HEK293 (cell line): ENCODE measurements at regions not wholly inside any gene's neighbourhood (a gene's known extent, or its start where the extent isn't known, plus 50 kb on each side); places are given as distances from the start of the nearest gene placed in this dataset.

Experiments used
- CTCF ChIA-PET: fragments of 350-600 bp; formaldehyde crosslinking; extraction: SDS; loops from one replicate; lab custom pipeline; 2021; ENCODE audit warnings: antibody characterized with exemption; lab: Yijun Ruan, JAX
- POLR2A ChIA-PET: fragments of 300-600 bp; formaldehyde crosslinking; extraction: SDS; loops from one replicate; lab custom pipeline; 2020; ENCODE audit warnings: antibody characterized with exemption, inconsistent platforms; lab: Yijun Ruan, JAX
- H3K27ac ChIP-seq: fragments of 200-500 bp; sonication (Bioruptor generic); 2 replicates; pipeline ENCODE4 v1.5.1; 2014; ENCODE audit warnings: low read depth, low read length, control low read depth, inconsistent platforms; ENCODE audit errors: extremely low read depth
- H3K36me3 ChIP-seq, 2 experiments: fragments of 200-500 bp in 1 of 2; sonication (Bioruptor generic) in 1 of 2; 1 replicate in 1 of 2; 2 replicates in 1 of 2; pipeline ENCODE4 v1.5.1; 2014 to 2017; ENCODE audit warnings: inconsistent platforms in 2 of 2, low read length in 2 of 2; ENCODE audit not compliant: control insufficient read depth in 2 of 2, insufficient read depth in 1 of 2
- H3K4me1 ChIP-seq: fragments of 200-500 bp; sonication (Bioruptor generic); 2 replicates; pipeline ENCODE4 v1.5.1; 2014; ENCODE audit warnings: mild to moderate bottlenecking, low read length, inconsistent platforms; ENCODE audit not compliant: control insufficient read depth, insufficient read depth
- H3K4me3 ChIP-seq: 2 replicates; pipeline ENCODE4 v1.5.1; 2011; ENCODE audit warnings: low read depth, mild to moderate bottlenecking, control low read depth, low read length, moderate library complexity
- H3K9me3 ChIP-seq: fragments of 200-500 bp; sonication (Bioruptor generic); 2 replicates; pipeline ENCODE4 v1.5.1; 2014; ENCODE audit warnings: low read depth, low read length, inconsistent platforms; ENCODE audit not compliant: control insufficient read depth, insufficient read depth
- KLF1 ChIP-seq: fragments of 450-650 bp; formaldehyde crosslinking; IDR thresholded peaks from 2 replicates; pipeline ENCODE4 v1.5.1; 2016; ENCODE audit warnings: missing biosample characterization, missing genetic modification characterization
- SP2 ChIP-seq: fragments of 450-650 bp; formaldehyde crosslinking; IDR thresholded peaks from 2 replicates; pipeline ENCODE4 v1.5.1; 2016; ENCODE audit warnings: missing biosample characterization, missing genetic modification characterization
- ZBTB6 ChIP-seq: fragments of 450-650 bp; formaldehyde crosslinking; IDR thresholded peaks from 2 replicates; pipeline ENCODE4 v1.5.1; 2017; ENCODE audit warnings: missing biosample characterization, missing genetic modification characterization
- ZBTB8A ChIP-seq: fragments of 450-650 bp; formaldehyde crosslinking; IDR thresholded peaks from 2 replicates; pipeline ENCODE4 v1.5.1; 2016; ENCODE audit warnings: missing biosample characterization, missing genetic modification characterization
- ZFP37 ChIP-seq: fragments of 450-650 bp; formaldehyde crosslinking; IDR thresholded peaks from 2 replicates; pipeline ENCODE4 v1.5.1; 2016; ENCODE audit warnings: missing biosample characterization, missing genetic modification characterization
- ZFP41 ChIP-seq: fragments of 450-650 bp; formaldehyde crosslinking; IDR thresholded peaks from 2 replicates; pipeline ENCODE4 v1.5.1; 2016; ENCODE audit warnings: missing biosample characterization, missing genetic modification characterization, borderline replicate concordance
- ZNF157 ChIP-seq: fragments of 450-650 bp; formaldehyde crosslinking; IDR thresholded peaks from 2 replicates; pipeline ENCODE4 v1.5.1; 2016; ENCODE audit warnings: missing biosample characterization, missing genetic modification characterization
- ZNF16 ChIP-seq: fragments of 450-650 bp; formaldehyde crosslinking; IDR thresholded peaks from 2 replicates; pipeline ENCODE4 v1.5.1; 2016; ENCODE audit warnings: low read depth, missing biosample characterization, missing genetic modification characterization
- ZNF19 ChIP-seq: fragments of 450-650 bp; formaldehyde crosslinking; IDR thresholded peaks from 2 replicates; pipeline ENCODE4; 2016; ENCODE audit warnings: missing biosample characterization, missing genetic modification characterization, low read depth
- ZNF202 ChIP-seq: fragments of 450-650 bp; formaldehyde crosslinking; IDR thresholded peaks from 2 replicates; pipeline ENCODE4 v1.5.1; 2016; ENCODE audit warnings: missing biosample characterization, missing genetic modification characterization, borderline replicate concordance
- ZNF274 ChIP-seq, 2 experiments: fragments of 200-500 bp in 1 of 2; fragments of 450-650 bp in 1 of 2; sonication (Bioruptor generic) in 1 of 2; formaldehyde crosslinking in 1 of 2; IDR thresholded peaks; 2 replicates each; pipeline versions ENCODE4 v1.5.1 to v1.6.1; 2014 to 2016; ENCODE audit warnings: borderline replicate concordance in 1 of 2, inconsistent platforms in 1 of 2, low read length in 1 of 2, missing biosample characterization in 1 of 2, missing genetic modification characterization in 1 of 2
- ZNF350 ChIP-seq: fragments of 450-650 bp; formaldehyde crosslinking; IDR thresholded peaks from 2 replicates; pipeline ENCODE4 v1.5.0; 2017; ENCODE audit warnings: missing biosample characterization, mild to moderate bottlenecking, missing genetic modification characterization
- ZNF404 ChIP-seq: fragments of 450-650 bp; formaldehyde crosslinking; IDR thresholded peaks from 2 replicates; pipeline ENCODE4 v1.5.1; 2017; ENCODE audit warnings: missing biosample characterization, missing genetic modification characterization
- ZNF514 ChIP-seq: fragments of 450-650 bp; formaldehyde crosslinking; IDR thresholded peaks from 2 replicates; pipeline ENCODE4 v1.5.1; 2016; ENCODE audit warnings: missing biosample characterization, missing genetic modification characterization
- ZNF600 ChIP-seq: fragments of 450-650 bp; formaldehyde crosslinking; IDR thresholded peaks from 2 replicates; pipeline ENCODE4 v1.5.1; 2016; ENCODE audit warnings: missing biosample characterization, missing genetic modification characterization
- ZNF707 ChIP-seq: fragments of 450-650 bp; formaldehyde crosslinking; IDR thresholded peaks from 2 replicates; pipeline ENCODE4 v1.5.1; 2016; ENCODE audit warnings: missing biosample characterization, missing genetic modification characterization
- ZNF791 ChIP-seq: fragments of 450-650 bp; formaldehyde crosslinking; IDR thresholded peaks from 2 replicates; pipeline ENCODE4 v1.5.1; 2016; ENCODE audit warnings: missing biosample characterization, missing genetic modification characterization
- ZSCAN30 ChIP-seq: fragments of 450-650 bp; IDR thresholded peaks from 2 replicates; pipeline ENCODE4 v1.5.1; 2018; ENCODE audit warnings: missing biosample characterization, mild to moderate bottlenecking, missing genetic modification characterization, moderate library complexity
- TF ChIP-seq, protein P1 (sequence below): fragments of 450-650 bp; formaldehyde crosslinking; IDR thresholded peaks from 2 replicates; pipeline ENCODE4 v1.5.1; 2016; ENCODE audit warnings: missing biosample characterization, missing genetic modification characterization
- TF ChIP-seq, protein P2 (sequence below): fragments of 450-650 bp; formaldehyde crosslinking; IDR thresholded peaks from 2 replicates; pipeline ENCODE4 v1.5.1; 2016; ENCODE audit warnings: missing biosample characterization, missing genetic modification characterization, borderline replicate concordance
- TF ChIP-seq, protein P3 (sequence below): fragments of 450-650 bp; formaldehyde crosslinking; IDR thresholded peaks from 2 replicates; pipeline ENCODE4 v1.5.1; 2016; ENCODE audit warnings: missing biosample characterization, missing genetic modification characterization

- ChIA-PET CTCF (no interaction called here), POLR2A (no interaction called here)
- Histone ChIP-seq H3K4me3 (no peak overlapping the region), H3K9me3 (no peaks in the 10 kb centered on the region), H3K36me3 (no peaks in the 10 kb centered on the region), H3K4me1 (peaks cover 3% of the 10 kb centered on the region; the same call in 1 of the 2 replicates), H3K27ac (no peak overlapping the region)
- TF ChIP-seq ZFP41 (tag by site-specific recombination) (no peak), ZSCAN30 (tag by site-specific recombination) (no peak), ZNF707 (tag by site-specific recombination) (no peak), KLF1 (tag by site-specific recombination) (no peak), ZNF157 (tag by site-specific recombination) (no peak), ZNF514 (tag by site-specific recombination) (no peak), ZBTB8A (tag by site-specific recombination) (no peak), SP2 (tag by site-specific recombination) (no peak)
- TF ChIP-seq, protein P1, sequence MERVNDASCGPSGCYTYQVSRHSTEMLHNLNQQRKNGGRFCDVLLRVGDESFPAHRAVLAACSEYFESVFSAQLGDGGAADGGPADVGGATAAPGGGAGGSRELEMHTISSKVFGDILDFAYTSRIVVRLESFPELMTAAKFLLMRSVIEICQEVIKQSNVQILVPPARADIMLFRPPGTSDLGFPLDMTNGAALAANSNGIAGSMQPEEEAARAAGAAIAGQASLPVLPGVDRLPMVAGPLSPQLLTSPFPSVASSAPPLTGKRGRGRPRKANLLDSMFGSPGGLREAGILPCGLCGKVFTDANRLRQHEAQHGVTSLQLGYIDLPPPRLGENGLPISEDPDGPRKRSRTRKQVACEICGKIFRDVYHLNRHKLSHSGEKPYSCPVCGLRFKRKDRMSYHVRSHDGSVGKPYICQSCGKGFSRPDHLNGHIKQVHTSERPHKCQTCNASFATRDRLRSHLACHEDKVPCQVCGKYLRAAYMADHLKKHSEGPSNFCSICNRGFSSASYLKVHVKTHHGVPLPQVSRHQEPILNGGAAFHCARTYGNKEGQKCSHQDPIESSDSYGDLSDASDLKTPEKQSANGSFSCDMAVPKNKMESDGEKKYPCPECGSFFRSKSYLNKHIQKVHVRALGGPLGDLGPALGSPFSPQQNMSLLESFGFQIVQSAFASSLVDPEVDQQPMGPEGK (tag by site-specific recombination): no peak
- TF ChIP-seq, protein P2, sequence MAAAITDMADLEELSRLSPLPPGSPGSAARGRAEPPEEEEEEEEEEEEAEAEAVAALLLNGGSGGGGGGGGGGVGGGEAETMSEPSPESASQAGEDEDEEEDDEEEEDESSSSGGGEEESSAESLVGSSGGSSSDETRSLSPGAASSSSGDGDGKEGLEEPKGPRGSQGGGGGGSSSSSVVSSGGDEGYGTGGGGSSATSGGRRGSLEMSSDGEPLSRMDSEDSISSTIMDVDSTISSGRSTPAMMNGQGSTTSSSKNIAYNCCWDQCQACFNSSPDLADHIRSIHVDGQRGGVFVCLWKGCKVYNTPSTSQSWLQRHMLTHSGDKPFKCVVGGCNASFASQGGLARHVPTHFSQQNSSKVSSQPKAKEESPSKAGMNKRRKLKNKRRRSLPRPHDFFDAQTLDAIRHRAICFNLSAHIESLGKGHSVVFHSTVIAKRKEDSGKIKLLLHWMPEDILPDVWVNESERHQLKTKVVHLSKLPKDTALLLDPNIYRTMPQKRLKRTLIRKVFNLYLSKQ (tag by site-specific recombination): no peak
These were observed 151.4 kb upstream of the XPO1 start for GRCh38 chr2:61689568-61689967.

DNA sequence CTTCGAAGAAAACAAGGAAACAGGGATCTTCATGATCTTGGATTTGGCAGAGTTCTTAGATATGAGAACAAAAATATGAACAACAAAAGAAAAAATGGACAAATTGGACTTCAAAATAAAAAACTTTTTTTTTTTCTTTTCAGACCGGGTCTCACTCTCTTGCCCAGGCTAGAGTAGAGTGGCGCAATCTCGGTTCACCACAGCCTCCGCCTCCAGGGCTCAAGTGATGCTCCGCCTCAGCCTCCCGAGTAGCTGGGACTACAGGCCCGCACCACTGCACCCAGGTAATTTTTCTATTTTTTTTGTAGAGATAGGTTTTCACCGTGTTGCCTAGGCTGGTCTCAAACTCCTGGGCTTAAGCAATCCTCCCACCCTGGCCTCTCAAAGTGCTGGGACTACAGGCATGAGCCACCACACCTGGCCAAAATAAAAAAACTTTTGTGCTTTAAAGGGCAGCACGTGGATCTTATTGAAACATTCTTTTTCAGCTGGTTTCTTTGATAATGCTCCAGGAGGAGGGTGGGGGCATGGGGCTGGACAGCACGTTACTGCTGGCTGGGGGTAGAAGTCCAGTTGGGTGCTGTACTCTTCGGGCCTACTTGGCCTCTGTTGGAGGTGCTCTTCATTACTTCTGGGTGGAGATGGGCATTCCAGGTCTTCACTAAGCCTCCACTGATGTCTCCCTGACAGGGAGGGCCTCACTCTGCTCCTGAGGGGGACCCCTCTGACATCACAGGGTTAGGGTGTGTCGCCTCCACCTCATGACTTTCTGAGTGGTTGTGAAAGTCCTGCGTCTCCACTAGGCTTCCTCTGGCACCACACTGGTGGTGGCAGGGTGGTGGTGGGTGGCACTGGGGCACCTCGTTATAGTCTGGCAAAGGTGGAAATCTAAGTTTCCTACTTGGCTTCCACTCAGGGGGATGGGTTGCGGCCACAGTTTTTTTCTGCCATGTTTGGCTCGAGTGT is 150.5 kb upstream of the XPO1 start:
- ChIA-PET CTCF (interaction anchor here (0.6 to 0.7 kb wide), 3 partner anchors 47 to 364 kb away, joined by 3 read pairs; no protein-coding TSS in a partner anchor), POLR2A (no interaction called here)
- H3K27ac ChIP-seq: no peak overlapping the region
- H3K4me1 ChIP-seq: no peaks in the 10 kb centered on the region
- TF ChIP-seq ZNF600 (tag by site-specific recombination) (no peak), ZNF16 (tag by site-specific recombination) (no peak), ZNF350 (tag by site-specific recombination) (no peak), ZNF19 (tag by site-specific recombination) (no peak), ZNF274 (IDR thresholded peaks at IDR 0.05; ENCODE audit: low read length) (no peak), ZNF274 (tag by site-specific recombination; IDR thresholded peaks at IDR 0.05; ENCODE audit: borderline replicate concordance) (no peak), ZBTB6 (tag by site-specific recombination) (no peak), ZNF202 (tag by site-specific recombination) (no peak), ZFP37 (tag by site-specific recombination) (no peak), ZNF404 (tag by site-specific recombination) (no peak), ZNF791 (no peak)
- TF ChIP-seq, protein P3, sequence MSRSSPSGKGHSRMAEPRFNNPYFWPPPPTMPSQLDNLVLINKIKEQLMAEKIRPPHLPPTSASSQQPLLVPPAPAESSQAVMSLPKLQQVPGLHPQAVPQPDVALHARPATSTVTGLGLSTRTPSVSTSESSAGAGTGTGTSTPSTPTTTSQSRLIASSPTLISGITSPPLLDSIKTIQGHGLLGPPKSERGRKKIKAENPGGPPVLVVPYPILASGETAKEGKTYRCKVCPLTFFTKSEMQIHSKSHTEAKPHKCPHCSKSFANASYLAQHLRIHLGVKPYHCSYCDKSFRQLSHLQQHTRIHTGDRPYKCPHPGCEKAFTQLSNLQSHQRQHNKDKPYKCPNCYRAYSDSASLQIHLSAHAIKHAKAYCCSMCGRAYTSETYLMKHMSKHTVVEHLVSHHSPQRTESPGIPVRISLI (tag by site-specific recombination): no peak
- no peaks in the 10 kb centered on the region for H3K9me3 ChIP-seq
- H3K36me3 ChIP-seq: no peaks in the 10 kb centered on the region
- H3K4me3 ChIP-seq: no peak overlapping the region
